ENCODE measurements at regions not wholly inside any gene's neighbourhood (a gene's known extent, or its start where the extent isn't known, plus 50 kb on each side); places are given as distances from the start of the nearest gene placed in this dataset.
"Not testable (repeated sequence)": the region's sequence is repeated elsewhere in the genome, so short reads cannot be mapped to it uniquely, and the experiment has no call there.

DNA sequence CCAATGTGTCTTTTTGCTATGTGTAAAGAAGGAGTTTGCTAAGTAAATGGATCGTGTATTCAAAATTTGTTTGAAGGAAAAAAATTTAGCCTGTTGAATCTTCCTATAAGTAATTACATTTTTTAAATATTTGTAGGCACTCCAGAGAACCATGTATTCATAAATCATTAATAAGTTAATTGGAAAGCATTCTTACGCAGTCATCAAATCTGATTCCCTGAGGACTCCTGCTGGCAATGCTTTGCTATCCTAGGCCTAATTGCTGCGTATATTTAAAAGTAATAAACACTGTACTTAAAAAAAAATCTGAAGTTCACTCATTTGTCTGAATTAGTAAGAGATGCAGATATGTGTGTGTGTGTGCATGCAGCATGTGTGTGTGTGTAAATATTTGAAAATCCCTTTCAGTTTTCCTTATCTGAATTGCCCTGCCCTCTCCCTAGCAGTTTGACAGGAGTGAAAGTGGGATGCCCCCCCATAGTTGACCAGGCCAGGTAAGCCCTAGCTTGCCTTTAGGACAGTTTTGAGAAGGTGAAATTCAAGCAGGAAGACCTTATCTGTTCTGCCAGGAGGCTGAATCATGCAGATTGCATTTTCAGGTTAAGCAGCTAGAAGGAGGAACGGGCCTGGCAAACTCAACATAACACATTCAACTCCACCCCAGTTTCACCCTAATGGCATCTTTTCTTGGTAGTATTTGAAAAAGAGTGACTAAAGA, 81.2 kb upstream of the DNAH5 start:
- no peak overlapping the region for H3K27ac ChIP-seq
- no peaks in the 10 kb centered on the region for H3K36me3 ChIP-seq
- H3K4me1 ChIP-seq, result no peaks in the 10 kb centered on the region
- intact Hi-C loops (cut with DNase I; ENCODE audit: low total_unique reads), result no loop called here
- in situ Hi-C loops (cut with MboI; ENCODE audit: low pct_ligation_motif_present in 1 of 4, low pct_unique_long_range_greater_than_20kb in 1 of 4, low sequenced_read_pairs in 3 of 4), result no loop called here
- no peak for DNase-seq
- WGBS, 2 donors (ENCODE audit: low coverage in 1 of 2), result 53 to 71% methylated on average over 4 of the region's 4 CpGs
- TF ChIP-seq POLR2AphosphoS5 (IDR thresholded peaks at IDR 0.05), result no peak
- TF ChIP-seq POLR2A (IDR thresholded peaks at IDR 0.05), result no peak
- no peak for TF ChIP-seq EP300 (IDR thresholded peaks at IDR 0.05; ENCODE audit: low read depth)
- TF ChIP-seq, protein P1, sequence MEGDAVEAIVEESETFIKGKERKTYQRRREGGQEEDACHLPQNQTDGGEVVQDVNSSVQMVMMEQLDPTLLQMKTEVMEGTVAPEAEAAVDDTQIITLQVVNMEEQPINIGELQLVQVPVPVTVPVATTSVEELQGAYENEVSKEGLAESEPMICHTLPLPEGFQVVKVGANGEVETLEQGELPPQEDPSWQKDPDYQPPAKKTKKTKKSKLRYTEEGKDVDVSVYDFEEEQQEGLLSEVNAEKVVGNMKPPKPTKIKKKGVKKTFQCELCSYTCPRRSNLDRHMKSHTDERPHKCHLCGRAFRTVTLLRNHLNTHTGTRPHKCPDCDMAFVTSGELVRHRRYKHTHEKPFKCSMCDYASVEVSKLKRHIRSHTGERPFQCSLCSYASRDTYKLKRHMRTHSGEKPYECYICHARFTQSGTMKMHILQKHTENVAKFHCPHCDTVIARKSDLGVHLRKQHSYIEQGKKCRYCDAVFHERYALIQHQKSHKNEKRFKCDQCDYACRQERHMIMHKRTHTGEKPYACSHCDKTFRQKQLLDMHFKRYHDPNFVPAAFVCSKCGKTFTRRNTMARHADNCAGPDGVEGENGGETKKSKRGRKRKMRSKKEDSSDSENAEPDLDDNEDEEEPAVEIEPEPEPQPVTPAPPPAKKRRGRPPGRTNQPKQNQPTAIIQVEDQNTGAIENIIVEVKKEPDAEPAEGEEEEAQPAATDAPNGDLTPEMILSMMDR (IDR thresholded peaks at IDR 0.05), result no peak
- H3K9me3 ChIP-seq, result no peaks in the 10 kb centered on the region
- no peaks in the 10 kb centered on the region for H3K27me3 ChIP-seq
- no peak overlapping the region for H3K4me3 ChIP-seq

DNA sequence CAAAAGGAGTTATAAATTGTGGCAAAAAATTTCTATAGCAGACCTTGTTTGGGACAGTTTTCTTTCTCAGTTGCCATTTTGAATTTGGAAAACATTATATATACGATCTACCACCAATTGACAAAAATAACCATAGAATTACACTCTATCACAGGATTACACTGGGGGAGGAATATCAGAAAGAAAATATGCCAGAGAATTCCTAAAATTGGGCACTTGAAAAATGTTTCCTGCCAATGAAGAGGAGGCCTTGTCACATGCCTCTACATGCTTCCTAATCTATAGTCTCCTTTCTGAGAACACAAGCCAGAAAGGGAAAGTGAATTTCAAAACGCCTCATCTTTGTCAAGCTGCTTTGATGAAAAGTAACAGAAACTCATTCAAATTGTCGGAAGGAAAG, 78.5 kb upstream of the DNAH5 start:
- H3K4me1 ChIP-seq, result no peaks in the 10 kb centered on the region
- no peak overlapping the region for H3K27ac ChIP-seq
- intact Hi-C loops (cut with DNase I; ENCODE audit: low total_unique reads), result no loop called here
- no peak for DNase-seq
- no peaks in the 10 kb centered on the region for H3K36me3 ChIP-seq
- no peaks in the 10 kb centered on the region for H3K9me3 ChIP-seq
- in situ Hi-C loops (cut with MboI; ENCODE audit: low pct_ligation_motif_present in 1 of 4, low pct_unique_long_range_greater_than_20kb in 1 of 4, low sequenced_read_pairs in 3 of 4), result loop anchor here in 1 of 4 donors (25.0 kb wide), 1 partner anchor 264 kb away; no protein-coding TSS in a partner anchor
- TF ChIP-seq EP300 (IDR thresholded peaks at IDR 0.05; ENCODE audit: low read depth) (no peak), POLR2A (IDR thresholded peaks at IDR 0.05) (no peak), POLR2AphosphoS5 (IDR thresholded peaks at IDR 0.05) (no peak)
- TF ChIP-seq, protein P1 (IDR thresholded peaks at IDR 0.05), result no peak
- 83 to 88% methylated on average over 3 of the region's 3 CpGs for WGBS, 2 donors (ENCODE audit: low coverage in 1 of 2)
- no peaks in the 10 kb centered on the region for H3K27me3 ChIP-seq
- H3K4me3 ChIP-seq, result no peak overlapping the region

DNA sequence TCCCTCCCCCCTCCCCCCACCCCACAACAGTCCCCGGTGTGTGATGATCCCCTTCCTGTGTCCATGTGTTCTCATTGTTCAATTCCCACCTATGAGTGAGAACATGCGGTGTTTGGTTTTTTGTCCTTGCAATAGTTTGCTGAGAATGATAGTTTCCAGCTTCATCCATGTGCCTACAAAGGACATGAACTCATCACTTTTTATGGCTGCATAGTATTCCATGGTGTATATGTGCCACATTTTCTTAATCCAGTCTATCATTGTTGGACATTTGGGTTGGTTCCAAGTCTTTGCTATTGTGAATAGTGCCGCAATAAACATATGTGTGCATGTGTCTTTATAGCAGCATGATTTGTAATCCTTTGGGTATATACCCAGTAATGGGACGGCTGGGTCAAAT, 76.5 kb upstream of the DNAH5 start:
- in situ Hi-C loops (cut with MboI; ENCODE audit: low pct_ligation_motif_present in 1 of 4, low pct_unique_long_range_greater_than_20kb in 1 of 4, low sequenced_read_pairs in 3 of 4), result loop anchor here in 1 of 4 donors (25.0 kb wide), 1 partner anchor 266 kb away; no protein-coding TSS in a partner anchor
- H3K4me3 ChIP-seq; H3K4me1 ChIP-seq; H3K9me3 ChIP-seq; H3K27ac ChIP-seq; H3K27me3 ChIP-seq; DNase-seq; intact Hi-C loops (cut with DNase I; ENCODE audit: low total_unique reads); H3K36me3 ChIP-seq: not testable (repeated sequence)
- WGBS, 2 donors (ENCODE audit: low coverage in 1 of 2), result 92% methylated on average over 3 of the region's 4 CpGs; no CpG with 5 or more reads in 1 of the 2 donors

DNA sequence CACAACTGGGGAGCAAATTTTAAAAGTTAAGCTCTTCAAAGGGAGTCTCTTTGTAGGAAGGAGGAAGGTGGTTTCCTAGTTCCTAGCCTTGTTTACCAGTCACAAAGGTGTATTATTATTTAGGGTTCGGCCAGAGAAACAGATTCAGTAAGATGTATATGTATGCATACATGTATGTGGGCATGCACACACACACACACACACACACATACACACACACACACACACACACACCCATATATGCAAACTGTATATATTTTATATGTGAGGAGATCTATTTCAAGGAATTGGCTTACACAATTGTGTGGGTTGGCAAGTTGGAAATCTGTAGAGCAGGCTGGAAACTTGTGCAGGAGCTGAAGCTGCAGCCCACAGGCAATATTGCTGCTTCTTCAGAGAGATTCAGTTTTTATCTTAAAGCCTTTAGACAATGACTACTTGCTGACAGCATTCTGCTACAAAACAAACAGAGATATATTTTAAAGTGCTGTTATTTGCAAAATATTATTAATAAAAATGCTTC, 75.3 kb upstream of the DNAH5 start:
- Histone ChIP-seq H3K36me3 (no peaks in the 10 kb centered on the region), H3K9me3 (no peaks in the 10 kb centered on the region), H3K4me3 (no peak overlapping the region), H3K27ac (no peak overlapping the region), H3K4me1 (no peaks in the 10 kb centered on the region), H3K27me3 (no peaks in the 10 kb centered on the region)
- in situ Hi-C loops (cut with MboI; ENCODE audit: low pct_ligation_motif_present in 1 of 4, low pct_unique_long_range_greater_than_20kb in 1 of 4, low sequenced_read_pairs in 3 of 4) (loop anchor here in 1 of 4 donors (25.0 kb wide), 1 partner anchor 267 kb away; no protein-coding TSS in a partner anchor), intact Hi-C loops (cut with DNase I; ENCODE audit: low total_unique reads) (no loop called here)
- WGBS, 2 donors (ENCODE audit: low coverage in 1 of 2), result 88 to 95% methylated on average over 1 of the region's 1 CpG
- DNase-seq, result no peak
- TF ChIP-seq POLR2A (IDR thresholded peaks at IDR 0.05), result no peak
- TF ChIP-seq, protein P1 (IDR thresholded peaks at IDR 0.05), result no peak
- no peak for TF ChIP-seq POLR2AphosphoS5 (IDR thresholded peaks at IDR 0.05)
- no peak for TF ChIP-seq EP300 (IDR thresholded peaks at IDR 0.05; ENCODE audit: low read depth)

Measured in transverse colon (tissue), 4 donors.